Fibroblast of skin of left quadriceps (primary cell): ENCODE measurements at regions not wholly inside any gene's neighbourhood (a gene's known extent, or its start where the extent isn't known, plus 50 kb on each side); places are given as distances from the start of the nearest gene placed in this dataset.
"Not testable (repeated sequence)": the region's sequence is repeated elsewhere in the genome, so short reads cannot be mapped to it uniquely, and the experiment has no call there.

Experiments used
- DNase-seq, 2 experiments: peaks; one replicate each; pipeline ENCODE4 v3.0.0-alpha.2; 2013; ENCODE audit warnings: low read depth in 2 of 2

DNA sequence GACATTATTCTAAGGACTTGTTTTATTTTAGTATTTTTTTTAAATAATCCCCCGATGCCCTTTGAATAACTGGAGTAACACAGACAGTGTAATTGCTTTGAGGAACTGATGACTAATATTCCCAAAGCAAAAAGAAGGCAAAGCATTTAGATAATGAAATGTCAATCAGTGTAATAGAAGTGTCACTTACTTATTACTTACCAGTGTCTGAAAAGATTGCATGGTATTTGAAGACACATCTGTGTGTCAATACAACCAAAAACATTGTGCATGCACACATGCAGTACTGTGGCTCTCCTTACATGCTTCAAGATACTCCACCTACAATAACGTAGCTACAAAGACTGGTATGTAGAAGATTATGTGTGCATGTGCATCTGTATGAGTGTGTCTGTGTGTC, 264.0 kb upstream of the ANO5 start:
- no peak for DNase-seq

DNA sequence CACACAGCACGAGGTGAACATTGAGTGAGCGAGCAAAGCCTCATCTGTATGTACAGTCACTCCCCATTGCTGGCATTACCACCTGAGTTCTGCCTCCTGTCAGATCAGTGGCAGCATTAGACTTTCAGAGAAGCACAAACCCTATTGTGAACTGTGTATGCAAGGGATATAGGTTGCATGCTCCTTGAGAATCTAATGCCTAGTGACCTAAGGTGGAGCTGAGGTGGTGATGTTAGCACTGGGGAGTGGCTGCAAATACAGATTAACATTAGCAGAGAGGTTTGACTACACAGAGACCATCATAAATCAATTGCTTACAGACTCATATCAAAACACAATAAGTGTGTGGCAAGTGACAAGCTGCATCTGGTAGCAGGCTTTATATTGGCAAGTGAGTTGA, 262.5 kb upstream of the ANO5 start:
- DNase-seq: no peak

DNA sequence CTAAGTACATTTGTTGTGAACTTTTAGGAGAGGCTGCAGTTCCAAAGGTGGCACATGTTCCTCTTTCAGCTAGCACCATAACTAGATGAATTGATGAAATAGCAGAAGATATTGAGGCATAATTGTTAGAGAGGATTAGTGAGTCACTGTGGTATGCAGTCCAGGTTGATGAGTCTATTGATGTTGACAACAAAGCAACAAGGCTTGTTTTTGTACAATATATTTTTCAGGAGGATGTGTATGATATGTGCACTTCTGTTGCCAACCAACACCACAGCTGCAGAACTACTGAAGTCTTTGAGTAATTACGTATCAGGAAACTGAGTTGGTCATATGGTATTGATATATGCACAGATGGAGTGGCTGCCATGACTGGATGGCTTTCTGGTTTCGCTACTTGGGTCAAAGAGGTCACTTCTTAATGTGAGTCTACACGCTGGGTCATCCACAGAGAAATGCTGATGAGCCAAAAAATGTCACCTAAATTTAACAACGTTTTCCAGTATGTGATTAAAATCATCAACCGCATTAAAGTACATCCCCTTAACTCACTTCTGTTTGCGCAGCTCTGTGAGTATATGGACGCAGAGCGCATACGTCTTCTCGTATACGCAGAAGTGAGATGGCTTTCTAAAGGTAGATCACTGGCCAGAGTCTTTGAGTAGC, 261.3 kb upstream of the ANO5 start:
- no peak for DNase-seq

DNA sequence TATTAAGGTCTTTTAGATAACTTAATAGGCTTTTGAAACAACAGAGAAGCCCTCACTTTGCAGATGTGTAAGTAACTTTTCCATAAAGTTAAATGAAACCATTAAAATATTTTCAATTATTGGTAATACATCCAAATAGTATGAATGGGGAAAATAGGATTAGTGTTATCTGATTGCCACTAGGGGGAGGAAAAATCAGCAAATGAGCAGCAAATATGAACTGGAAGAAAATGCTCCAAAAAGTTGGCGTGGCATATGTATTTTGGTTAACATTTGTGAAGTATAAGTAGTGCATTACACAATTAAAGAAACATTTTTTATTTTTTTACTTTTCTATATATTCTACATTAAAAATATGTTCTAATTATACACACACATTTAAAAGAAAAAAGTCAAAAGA, 259.8 kb upstream of the ANO5 start:
- DNase-seq: no peak

DNA sequence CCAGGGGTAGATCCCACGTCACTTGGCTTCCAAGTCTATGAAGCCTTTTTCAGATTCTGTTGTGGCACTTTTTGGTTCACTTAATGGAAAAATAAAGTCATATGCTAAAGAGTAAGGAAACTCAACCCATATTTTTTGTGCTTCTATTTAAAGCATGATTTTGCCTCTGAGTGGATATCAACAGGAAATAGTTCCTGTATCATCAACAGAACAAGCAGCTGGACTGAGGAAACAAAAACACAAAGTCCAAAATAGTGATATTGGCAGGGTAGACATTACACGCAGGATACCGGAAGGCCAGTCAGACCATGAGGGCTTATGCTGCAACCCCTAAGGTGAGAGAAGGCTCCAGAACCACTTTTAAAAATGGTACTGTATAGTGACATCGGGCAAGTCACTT, 248.3 kb upstream of the ANO5 start:
- DNase-seq: no peak

DNA sequence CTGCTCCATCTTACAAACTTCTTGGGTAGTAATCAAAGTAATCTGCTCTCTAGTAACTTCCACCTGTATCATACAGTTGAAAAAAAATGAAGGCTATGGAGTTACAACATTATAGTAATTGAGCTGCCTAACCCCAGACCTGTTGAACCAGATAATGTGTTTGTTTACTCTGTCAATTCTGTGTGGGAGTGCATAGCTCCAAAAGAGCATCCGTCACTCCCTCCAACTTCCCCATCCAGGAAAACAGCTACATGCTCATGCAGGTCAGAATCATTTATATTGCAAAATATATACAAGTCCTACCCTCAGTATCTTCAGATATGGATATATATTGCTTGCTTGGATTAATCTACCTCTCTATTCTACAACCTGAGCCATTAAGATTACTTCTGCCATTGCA, 244.0 kb upstream of the ANO5 start:
- DNase-seq: no peak

DNA sequence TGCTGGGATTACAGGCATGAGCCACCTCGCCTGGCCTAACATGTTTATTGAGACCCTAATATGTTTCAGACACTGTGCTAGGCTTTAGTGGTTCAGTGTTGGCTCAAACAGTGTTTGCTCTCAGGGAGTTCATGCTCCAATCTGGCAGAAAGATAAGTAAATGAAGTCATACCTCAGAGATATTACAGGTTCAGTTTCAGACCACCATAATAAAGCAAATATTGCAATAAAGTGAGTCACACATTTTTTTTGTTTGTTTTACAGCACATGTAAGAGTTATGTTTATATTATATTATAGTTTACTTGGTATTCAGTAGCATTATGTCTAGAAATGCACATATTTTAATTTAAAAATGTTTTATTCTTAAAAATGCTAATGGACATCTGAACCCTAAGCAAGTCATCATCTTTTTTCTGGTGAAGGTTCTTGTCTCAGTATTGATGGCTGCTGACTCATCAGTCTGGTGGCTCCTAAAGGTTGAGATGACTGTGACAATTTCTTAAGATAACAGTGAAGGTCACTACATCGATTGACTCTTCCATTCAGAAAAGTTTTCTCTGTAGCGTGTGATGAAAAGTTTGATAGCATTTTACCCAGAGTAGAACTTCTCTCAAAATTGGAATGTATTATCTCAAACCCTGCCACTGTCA, 243.0 kb upstream of the ANO5 start:
- no peak for DNase-seq

DNA sequence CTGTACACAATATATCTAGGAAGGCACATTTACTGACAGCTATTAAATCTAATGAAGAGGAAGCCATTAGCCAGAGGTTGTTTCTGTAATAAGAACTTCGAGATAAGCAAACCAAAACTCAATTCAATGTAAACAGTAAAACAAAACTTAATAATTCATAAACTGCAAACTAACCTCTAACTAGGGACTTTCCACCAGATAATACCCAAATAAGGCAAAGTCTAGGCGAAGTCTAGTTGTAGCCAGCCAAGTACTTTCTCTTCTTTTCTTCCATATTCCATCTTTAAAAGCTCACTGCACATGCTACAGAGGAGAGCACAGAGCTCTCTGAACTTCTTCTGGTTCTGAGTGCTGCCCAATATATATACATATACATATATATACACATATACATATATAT, 229.9 kb upstream of the ANO5 start:
- DNase-seq: no peak

DNA sequence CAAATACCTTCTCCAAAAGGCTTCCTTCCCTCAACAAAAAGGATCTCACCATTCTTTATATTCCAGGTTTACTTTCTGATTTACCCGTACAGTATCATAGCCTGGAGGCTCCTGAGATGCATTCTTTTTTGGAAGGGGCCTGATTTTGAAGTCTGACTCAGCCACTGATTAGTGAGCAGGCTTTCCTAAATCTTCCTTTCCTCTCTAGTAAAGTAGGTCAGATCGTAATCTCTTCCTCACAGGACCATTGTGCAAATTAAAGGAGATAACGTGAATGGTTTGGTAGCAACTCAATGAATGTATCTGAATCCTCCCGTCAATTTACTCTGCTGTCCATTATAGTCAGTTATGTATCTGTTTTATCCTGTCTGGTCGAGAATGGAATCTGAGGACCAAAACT, 227.7 kb upstream of the ANO5 start:
- no peak for DNase-seq

DNA sequence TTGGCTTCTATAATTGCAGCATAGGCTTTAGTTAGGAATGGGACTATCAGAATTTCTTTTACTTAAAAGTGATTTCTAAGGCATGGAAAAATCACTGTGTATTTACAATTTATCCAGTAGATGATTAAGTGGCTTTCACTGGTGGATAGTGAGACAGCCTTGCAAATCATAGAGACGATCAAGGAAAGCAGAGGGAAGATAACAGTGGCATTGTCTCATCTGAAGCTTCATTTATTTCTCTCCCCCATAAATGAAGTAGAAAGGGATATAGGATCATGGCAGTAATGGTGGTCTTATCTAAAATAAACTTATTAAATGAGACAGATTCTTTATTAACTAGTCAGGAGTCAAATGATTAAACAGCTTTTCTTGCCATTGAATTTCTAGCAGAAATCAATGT, 224.2 kb upstream of the ANO5 start:
- no peak for DNase-seq

DNA sequence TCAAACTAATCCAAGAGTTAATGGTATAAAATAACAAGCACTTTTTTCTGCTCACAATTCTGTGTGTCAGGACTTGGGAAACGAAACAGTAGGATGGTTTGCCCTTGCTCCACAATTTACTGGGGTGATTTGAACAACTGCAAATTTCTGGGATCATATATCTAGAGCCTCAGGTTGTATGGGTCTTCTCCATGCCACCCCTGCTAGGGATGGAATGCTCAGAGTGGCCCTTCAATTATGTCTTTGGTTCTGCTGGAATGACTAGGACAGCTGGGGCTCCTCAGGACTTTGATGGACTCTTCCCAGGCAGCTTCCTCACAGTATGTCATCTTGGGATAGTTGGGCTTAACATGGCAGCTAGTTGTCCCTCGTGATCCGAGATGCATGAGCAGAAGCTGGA, 223.0 kb upstream of the ANO5 start:
- DNase-seq: no peak

DNA sequence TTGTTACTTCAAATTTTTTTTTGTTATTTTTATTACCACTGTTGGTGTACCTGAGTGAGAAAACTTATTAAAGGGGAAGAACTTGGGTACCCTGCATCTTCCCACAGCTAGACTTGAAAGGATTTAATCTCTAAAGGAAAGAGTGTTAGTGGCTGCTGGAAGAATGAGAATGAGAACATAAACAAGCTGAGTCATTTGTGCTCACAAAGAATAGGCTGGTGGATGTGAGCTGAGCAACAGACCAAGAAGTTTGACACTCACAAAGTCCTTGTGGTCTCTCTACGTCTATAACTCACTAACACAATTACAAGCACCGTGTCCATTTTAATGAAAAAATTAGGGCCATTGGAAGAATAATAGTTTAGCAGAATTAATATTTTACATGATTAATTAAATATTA, 217.6 kb upstream of the ANO5 start:
- no peak for DNase-seq

DNA sequence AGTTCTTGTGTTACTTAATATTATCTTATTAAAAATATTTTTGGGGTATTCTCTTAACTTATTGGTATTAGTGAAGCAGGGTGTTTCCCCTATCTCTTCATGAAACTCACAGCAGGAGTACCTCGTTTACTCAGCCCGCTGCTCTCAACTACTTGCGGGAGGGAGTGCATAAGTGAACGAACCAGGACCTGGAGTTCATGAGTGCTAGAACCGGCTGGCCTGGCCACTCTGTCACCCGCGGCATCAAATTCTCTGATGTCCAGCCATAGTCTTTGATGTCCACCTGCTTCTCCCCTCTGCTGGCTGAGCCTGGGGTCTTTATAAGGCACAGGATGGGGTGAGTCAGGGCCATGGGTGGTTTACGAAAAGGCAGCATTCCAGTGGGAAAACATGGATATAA, 216.7 kb upstream of the ANO5 start:
- DNase-seq: no peak

DNA sequence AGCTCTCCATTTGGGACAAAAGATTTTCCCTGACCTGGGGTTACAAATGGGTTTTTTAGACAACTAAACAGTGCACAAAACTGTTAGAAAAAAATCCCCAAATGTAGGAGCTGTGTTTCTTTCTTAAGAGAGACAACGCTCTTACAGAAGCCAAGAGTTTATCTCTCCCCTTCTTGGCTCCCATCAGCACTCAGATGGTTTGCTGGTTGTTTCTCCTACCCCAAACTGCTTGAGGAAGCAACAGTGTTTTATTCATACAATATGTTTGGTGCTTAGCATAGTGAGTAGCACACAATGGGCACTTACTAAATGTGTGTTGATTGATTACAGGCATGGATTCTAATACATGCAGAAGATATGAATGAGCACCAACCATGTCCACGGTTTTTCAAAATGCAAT, 209.5 kb upstream of the ANO5 start:
- DNase-seq: no peak

DNA sequence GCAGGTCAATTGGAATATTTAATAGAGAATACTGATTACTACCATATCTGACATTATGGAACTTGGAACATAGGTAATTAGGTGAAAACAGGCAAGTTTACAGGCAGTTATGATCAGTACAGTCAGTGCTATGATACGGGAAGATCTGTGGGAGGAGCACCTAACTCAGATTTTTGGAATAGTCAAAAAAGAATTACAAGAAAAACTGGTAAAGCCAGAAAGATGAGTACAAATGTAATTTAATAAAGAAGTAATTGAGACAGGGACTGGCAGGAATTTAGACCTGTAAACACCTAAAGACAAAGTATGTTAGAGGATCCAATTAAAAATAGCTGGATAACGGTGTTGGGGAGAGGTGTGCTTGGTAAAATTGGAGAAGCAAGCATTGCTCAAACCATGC, 206.5 kb upstream of the ANO5 start:
- no peak for DNase-seq

DNA sequence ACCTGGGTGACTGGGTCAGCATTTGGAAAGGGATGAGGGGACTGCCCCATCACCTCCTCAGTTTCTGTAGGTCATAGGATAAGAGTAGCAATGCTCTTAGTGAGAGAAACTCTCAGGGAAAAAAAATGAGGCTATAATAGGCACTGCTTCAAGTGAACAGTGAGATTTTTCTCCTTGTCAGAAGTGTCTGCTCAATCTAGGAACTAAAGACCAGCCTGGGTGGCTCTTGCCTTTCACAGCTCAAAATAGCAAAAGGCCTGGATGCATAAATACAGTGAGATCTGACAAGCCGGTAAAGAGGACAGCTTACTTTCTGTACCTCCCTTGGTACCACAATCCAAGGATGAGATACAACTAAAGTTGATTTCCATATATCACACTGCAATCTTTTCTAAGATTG, 205.6 kb upstream of the ANO5 start:
- no peak for DNase-seq

DNA sequence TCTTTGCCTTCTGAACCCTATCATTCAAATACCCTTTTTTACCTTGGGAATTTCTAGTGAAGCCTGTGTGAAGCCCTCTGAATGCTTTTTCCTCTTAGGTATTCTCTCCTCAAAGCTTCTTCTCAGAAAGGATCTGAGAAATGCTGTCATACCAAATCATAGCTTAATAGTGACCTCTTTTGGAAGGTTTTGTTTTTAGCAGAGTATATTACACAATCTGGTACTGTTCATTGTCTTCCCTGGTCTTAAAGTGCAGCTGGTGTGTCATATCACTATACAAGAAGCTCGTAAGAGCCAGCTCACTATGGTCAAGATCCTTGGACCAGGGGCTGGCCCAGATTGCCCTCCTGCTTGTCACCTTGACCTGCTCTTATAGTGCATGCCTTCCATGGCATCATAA, 204.4 kb upstream of the ANO5 start:
- DNase-seq: no peak

DNA sequence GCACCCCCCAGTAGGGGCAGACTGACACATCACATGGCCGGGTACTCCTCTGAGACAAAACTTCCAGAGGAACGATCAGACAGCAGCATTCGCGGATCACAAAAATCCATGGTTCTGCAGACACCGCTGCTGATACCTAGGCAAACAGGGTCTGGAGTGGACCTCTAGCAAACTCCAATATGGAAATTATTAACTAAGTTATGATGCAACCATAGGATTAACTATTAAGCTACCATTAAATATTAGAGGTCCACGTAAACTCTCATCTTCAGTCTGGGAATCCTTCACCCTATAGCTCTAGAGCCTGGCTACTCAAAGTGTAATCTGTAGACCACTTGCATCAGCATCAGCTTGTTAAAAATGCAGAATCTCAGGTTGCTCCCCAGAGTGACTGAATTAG, 191.1 kb upstream of the ANO5 start:
- DNase-seq: not testable (repeated sequence)

DNA sequence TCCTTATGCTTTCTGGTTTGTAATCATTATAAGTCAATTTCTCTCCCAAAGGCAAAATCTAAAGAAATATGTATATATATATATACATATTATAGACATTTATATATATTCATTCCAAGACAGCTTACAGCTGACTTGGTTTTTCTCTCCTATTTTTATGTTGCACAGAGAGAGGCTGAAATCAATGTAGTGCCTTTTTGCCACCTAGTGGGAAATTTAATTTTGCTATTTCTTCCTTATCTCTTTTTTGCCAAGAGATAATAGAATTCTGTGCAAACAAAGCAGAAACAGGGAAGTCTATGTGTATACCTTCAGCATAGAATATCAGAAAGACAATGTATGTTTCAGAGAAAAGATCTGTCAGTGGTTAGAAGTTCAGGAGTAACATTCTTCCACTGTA, 186.0 kb upstream of the ANO5 start:
- no peak for DNase-seq

DNA sequence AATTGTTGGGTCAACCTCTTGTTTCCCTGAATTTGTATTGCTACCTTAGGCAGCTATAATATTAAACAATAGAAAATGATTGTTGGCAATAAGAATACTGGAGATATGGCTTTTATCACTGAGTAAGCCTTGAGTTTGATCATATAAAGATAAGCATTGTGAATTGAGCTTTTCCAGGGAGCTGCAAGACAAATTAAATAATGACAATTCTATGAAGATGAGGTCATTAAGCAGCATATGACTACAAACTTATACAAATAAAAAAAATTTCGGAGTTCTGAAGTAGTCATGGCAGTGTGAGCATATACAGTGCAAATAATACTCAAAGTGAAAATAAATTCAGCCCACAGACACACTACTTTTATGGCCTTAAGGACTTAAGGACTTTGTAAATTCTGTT, 161.1 kb upstream of the ANO5 start:
- no peak for DNase-seq

DNA sequence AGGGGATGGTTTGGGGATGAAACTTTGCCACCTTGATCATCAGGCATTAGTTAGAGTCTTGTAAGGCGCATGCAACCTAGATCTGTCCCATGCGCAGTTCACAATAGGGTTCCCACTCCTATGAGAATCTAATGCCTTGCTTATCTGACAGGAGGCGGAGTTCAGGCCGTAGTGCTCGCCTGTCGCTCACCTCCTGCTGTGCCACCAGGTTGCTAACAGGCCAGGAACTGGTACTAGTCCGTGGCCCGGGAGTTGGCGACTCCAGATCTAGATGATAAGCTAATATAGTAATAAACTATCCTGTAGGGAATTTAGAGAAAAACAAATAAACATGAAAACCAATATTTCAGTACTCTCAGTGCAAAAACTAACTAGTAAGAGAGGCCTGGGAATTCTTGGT, 155.4 kb upstream of the ANO5 start:
- DNase-seq: no peak

DNA sequence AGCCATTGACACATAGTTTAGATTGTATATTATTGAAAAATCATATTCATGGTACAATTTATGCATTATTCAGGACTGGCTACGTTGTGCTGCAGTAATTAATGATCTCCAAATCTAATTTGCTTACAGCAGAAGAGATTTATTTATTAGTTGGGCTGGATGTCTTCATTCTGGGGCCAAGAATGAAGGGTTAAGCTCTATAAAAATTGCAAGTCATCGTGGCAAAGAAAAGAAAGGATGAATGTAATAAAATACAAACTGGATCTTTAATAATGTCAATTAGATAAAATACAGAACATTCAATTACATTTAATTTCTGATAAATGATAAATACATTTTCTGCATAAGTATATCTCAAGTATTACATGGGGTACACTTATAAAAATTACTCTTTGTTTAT, 151.8 kb upstream of the ANO5 start:
- DNase-seq: no peak

DNA sequence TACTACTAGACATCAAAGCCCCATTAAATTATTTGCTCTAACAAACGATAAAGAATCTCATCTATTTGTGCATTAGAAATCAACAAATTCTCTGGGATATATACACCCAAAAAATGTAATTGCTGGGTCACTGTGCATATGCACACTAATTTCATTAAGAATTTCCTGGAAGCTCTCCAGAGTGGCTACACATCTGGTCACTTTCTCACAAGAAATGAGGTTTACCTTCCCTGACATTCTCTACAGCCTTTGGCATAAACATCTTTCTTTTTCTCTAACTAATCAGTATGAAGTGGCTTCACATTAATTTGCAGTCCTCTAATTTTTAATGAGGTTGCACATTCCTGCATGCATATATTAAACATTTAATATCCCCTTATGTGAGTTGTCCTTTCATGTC, 150.8 kb upstream of the ANO5 start:
- DNase-seq: no peak

DNA sequence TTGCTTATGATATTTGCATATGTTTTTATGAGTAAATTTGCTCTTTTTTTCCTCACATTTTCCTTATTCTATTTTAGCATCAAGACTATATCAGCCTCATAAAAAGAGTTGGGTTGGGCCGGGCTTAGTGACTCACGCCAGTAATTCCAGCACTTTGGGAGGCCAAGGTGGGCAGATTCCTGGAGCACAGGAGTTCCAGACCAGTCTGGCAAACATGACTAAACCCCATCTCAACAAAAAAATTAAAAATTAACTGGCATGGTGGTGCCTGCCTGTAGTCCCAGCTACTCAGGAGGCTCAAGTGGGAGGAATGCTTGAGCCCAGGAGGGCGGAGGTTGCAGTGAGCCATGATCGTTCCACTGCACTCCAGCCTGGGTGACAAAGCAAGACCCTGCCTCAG, 148.8 kb upstream of the ANO5 start:
- no peak for DNase-seq
